HG02798 (cell line): ENCODE measurements at regions not wholly inside any gene's neighbourhood (a gene's known extent, or its start where the extent isn't known, plus 50 kb on each side); places are given as distances from the start of the nearest gene placed in this dataset.
A peak's percentile ranks its signal among the peaks of the same experiment; 100 is the strongest.

Experiments
- ATAC-seq: cut with Tn5 transposase; IDR thresholded peaks from one replicate; pipeline ENCODE4 v1.9.1; 2021; ENCODE audit warnings: mild to moderate bottlenecking; ENCODE audit not compliant: unreplicated experiment, poor library complexity

DNA sequence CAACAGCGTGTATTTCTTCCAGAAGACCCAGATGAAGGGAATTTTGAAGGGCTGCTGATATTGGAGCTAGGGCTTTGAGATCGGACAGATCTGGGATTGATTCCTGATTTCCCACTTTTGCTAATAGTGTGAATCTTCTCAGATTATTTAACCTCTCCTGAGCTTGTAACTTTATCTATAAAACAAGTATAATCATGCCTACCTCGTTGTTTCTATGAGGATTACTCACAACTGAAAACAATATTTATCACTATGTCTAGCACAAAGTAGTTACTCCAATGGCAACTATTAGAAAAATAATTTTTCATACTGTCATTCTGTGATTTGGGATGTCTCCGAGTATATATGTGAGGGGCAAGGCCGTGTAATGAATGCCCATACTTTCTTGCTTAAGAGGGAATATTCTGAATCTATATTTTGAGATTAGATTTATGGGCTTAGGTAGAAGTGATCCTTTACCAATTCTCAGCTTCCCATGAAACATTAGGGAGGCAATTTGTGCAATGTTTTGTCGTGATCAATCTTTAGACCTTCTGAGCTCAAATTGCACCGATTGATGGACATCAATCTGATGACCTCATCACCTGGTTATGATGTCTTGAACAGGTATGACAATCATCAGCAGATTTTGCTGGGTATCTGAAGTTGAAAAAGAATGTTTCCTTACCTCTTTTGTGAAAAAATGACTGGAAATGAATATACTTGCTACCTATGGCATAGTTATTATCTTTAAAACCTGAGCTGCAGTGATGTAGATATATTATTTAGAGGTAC, 339.9 kb downstream of the KCNS3 start:
- no peak for ATAC-seq

DNA sequence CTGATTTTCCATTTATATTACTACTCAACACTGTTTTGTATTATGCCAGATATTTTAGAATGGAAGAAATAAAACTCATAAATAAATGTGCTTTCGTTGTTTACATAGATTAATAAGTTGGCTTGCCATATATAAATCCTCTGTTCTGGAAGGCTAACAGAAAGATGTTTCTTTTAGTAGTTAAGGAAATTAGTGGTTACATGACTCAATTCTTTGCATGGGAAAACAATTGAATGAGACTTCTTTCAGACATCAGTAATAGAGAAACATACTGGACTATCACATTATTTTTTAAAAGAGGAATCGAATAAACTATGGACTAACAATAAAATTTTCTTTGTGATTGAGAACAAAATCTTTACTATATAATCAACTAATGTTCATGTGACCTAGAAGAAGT, 336.5 kb downstream of the KCNS3 start:
- no peak for ATAC-seq

DNA sequence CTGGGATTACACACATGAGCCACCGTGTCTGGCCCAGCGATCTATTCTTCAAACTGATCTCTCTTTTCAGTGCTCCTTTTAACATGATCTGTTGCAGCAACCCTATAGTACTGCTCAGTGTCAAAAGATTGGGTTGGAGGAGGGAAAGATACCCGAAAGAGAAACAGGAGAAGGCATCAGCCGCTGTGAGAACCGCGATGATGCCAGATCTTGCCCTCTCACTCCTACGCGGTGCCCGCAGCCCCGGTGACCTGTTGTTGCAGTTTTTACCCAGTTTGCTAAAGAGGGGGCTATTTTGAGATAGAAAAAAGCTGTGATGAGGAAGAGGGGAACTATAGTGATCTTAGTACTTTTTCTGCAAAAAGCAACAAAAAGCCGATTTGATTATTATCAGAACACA, 335.5 kb downstream of the KCNS3 start:
- no peak for ATAC-seq

DNA sequence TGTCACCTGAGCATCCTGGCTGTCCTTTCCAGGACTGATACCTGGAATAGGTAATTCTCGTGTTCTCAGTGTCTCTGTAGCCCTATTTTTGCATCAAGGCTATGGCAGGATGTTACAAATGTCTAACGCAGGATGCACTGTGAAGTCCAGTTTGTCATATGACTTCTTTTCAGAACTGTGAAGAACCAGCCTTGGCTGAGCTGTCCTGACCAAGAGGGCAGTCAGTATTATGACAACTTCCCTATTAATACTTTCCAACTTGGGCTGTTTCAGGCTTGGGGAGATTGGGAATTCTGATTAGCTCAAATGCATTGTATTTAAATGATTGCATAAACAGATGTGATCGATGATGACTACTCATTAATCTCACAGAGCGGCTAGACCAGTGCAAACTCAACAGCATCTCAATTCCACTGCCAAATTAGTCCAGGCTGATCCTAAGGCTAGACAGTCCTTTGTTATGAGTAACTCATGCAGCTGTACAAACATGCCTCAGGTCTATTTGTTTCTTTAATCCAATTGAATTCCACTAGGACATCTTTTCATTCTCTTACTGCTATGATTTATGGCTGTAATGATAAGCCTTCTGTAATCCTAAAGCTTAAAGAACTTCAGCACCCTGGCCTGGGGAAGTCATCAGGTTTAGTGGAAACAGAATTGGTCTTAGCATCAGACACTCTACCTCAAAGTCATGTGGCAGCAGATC, 331.6 kb downstream of the KCNS3 start:
- no peak for ATAC-seq

DNA sequence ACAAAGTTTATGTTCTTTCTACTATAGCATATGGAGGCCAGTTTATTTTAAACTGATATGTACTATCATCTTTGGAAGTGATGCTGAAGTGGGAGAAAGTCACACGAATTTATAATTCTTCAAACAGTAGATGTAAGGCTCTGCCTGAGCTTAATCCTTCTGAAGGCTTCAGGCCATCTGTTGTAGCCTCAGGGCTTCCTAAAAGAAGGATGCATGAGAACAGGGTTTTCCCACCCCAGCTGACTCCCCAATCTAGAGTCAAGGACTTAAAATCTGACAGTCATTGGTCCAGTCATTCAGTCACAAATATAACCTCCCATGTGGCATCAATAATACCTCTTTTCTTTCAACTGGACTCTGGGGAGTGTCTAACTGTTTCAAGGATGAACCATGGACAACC, 330.5 kb downstream of the KCNS3 start:
- ATAC-seq, result no peak

DNA sequence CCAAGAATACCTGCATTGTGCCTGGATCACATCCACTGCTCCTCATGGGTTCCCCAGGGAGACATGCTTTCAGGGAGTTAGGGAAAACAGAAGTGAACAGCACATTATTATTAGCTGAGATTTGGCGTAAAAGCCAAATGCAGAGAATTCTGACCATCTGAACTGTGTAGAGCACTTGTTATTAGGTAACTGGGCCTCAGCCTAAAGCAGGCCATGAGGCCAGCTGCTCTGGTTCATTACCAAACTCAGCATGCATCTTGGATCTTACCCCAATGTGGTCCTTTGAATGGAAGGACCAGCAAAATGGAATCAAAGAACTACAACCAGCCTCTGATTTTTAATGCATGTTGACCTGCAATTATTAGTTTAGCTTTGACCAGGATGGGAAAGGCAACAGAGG, 322.3 kb downstream of the KCNS3 start:
- no peak for ATAC-seq

DNA sequence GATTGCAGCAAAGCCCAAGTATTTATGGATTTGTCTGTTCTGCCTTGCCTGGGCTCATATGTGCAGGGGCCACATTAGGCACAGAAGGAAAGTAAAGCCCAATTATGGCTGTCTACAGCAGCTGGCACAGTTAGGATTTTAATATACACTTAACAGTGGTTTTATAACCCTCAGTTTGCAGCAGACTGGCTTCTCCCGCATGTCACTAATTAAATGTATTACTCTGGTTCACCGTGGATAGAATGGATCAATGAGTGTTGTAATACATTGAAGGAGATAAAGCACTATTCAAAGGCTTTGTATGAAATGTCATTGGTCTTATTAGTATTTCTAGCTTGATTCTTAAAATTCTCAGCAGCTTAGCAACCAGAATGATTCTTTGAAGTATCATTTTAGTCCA, 320.2 kb downstream of the KCNS3 start:
- no peak for ATAC-seq

DNA sequence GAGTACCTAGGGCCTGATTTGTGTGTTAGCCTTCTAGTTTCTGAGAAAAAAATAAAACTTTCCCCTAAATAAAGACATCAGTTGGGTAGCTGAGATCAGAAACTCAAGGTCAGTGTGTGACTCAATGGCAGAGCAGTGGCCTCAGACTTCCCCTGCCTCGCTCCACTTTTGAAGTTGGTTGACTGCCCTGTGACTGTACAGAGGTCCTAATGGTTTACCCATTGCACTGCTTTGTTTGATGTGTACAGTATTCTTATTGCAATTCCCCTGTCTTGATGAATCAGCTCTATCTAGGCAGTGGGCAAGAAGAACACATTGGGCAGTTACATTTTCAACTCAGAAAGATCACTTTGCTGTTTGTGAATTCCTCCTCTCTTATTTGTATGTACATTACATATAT, 315.7 kb downstream of the KCNS3 start:
- no peak for ATAC-seq

DNA sequence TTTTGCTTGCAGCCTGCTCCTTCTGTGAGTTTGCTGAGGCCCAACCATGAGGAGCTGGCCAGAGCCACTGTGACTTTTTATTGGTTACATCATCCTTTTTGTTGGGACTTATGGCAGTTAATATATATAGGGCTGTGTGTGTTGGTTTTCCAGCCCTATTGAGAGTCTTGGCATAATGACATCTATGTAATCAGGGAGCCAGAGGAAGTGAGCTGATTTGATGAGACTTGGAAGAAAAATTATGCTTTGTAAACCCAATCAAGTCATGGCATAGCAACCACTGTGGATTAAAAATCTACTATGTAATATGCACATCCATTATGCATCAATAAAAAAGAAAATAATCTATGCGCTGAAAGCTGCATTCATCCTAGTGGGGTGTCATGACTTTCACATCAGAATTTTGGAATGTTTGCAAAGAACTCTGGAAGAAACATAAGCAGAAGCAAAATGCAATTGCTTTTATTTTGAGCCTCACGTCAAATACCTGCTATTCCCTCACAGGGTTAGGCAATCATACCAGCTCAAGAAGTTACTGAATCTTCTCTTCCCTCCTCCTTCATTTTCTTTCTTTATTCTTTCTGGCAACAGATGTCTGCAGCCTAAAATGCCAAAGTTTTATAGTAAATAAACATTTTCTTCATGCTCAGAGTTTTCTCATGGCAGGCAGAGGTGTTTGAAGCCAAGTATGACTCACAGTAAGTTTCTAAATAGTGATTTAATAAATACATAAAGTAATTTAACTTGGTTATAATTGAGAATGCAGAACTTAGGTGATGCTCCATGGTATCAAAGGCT, 308.5 kb downstream of the KCNS3 start:
- ATAC-seq, result no peak

DNA sequence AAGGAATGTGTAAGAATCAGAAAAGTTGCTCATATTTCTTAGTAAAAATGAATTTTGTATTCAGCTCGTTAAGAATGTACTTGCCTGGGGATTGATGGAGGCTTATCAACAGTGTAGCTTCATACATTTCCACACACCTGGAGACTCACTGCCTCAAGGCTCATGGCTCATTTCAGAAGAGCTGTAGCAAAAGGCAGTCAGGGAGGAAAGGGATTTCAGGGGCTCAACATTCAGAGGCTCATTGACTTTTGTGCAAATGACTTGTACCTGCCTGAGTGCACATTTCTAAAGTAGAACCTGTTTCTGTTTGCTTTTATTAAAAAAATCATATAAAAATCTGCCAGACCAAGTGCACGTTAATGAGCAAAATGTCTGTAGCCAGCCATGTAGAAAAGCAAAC, 304.4 kb downstream of the KCNS3 start:
- no peak for ATAC-seq

DNA sequence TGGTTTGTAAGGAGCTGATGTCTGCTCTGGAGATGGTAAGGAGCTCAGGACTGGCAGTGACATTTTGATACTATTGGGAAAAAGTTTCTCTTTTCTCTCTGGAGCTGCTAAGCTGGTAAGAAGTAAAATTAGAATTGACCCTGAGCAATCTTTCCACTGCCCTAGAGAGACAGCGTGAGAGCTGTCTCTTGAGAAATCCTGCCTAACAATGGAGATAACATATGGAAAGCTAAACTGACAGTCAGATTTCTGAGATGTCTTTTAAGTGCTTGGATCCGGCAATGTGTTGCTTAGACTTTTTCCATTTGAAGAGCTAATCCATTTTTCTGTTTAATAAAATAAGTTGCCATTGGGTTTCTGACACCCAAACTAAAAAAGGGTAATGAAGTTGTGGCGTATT, 302.4 kb downstream of the KCNS3 start:
- ATAC-seq, result no peak

DNA sequence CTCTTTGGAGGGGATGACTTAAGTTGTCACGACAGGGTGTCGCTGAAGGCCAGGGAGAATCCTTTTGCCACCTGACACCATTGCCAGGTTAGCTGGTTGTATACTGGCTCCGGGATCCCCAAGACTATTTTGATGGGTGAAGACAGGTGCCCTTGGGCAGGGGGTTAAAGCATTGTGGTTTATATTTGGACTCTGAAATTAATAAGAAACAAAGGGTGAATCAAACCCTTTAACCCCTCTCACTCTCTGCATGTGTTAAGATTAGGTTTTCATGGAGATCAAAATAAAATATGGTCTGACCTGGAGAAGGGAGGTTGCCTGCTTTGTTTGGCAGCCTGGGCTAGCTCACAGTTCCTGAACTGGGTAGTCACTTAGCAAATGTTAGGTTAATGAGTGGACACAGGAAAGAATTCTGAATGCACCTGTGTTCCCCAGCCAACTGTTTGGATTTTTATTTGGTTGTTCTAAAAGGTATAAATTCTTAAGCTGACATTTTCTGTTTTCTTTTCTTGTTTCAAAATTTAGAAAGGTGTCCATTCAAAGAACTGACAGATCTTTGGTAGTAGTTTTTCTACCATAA, 301.7 kb downstream of the KCNS3 start:
- no peak for ATAC-seq

DNA sequence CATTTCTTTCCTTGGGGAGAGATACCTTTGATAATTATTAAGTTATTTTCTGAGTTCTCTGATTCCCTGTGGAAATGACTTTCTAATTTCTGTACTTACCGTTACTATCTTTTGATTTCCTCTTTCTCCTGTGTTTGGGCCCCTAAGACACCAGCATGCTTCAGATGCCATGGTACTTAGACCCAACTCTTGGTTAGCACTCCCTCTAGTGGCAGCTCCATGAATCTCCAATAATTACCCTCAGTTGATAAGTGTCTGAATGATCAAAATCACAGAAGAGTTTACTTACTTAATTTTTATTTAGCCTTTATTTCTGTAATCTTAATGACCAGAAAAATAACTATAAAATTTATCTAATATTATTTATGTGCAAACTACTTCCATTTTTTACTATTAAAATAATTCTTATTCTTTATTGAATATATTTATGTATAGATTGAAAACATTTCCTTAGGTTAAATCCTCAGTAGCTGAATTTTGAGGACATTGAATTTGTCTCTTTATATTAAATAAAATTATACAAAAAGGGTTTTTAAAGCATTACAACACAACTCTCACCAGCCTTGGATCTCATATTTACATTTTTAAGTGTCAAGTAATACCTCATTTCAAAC, 300.4 kb downstream of the KCNS3 start:
- peak; percentile 85 for ATAC-seq

DNA sequence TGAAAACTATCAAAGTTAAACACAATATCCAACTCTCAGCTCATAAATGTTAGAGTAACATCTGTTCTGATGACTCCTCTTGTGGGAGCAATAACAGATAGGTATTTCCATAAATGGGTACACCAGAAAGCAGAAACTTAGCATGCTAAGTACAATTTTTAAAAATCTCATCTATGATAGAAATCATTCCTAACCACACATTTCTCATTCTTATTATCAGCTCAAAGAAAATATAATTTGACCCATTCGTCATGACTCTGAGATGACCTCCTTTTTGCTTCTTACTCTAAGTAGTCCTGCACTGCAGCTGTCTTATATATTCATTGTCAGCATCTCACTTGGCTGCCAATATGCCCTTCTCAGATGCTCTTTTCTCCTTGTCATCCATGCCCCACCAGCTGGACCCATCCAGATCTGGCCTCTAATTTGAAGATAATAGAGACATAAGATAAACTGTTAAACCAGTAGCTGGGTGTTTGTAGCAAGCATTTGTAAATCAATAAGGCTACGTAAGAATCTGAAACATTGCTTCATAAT, 298.3 kb downstream of the KCNS3 start:
- ATAC-seq, result no peak

DNA sequence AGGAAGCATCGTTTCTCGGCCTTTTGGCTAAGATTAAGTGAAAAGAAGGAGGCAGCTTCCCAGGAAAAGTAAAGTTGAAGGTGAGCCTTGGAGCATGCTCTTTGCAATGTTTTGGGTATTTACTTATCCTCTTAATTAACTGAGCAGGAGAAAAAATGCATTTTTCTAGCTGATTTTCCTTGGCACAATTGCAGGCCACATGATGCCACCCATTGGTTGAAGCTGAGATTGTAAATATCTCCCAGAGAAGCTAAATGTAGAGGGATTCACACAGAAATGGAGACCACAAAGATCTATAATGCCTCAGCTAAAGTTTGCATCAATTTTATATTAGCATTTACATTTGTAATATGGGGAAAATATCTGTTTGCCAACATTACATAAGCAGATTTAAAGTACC, 294.1 kb downstream of the KCNS3 start:
- no peak for ATAC-seq

DNA sequence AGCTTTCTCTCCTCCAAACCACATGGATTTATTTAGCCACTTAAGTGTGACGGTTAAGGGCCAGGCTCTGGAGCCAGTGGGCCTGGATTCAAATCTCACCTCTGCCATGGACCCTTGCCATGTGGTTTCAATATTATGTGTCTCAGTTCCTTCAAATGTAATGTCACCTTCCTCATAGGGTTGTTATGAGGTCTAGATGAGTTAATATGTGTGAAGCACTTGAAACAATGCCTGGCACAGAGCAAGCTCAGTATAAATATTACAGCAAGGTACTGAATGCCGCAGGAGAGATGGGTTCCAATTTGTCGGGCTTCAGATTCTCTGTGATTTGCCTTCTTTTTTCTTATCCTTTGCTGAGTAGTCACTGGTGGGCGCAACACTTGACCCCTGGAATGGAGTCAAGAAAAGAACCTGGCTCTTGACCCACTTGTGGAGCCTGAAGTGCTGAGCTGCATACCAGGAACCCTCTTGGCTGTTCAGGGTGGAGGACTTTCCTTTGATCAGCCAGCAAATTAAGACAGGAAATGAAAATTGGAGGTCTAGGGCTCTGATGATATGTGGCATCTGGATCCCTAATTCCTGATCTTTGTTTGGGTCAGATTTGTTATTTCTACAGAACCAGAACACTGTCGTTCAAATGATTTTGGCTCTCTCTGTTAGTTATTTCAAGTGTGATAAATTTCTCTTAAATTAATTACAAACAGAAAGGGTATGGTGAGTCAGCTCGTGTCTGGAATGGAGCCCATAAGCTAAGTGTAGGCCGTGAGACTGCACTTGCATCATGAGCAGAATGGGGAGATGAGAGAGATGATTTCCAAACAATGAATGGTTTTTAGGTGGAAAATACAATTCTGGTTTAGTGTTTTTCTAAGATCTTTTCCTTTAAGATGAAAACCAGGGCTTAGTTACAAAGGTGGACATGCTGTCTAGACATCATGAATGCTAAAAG, 293.0 kb downstream of the KCNS3 start:
- no peak for ATAC-seq

DNA sequence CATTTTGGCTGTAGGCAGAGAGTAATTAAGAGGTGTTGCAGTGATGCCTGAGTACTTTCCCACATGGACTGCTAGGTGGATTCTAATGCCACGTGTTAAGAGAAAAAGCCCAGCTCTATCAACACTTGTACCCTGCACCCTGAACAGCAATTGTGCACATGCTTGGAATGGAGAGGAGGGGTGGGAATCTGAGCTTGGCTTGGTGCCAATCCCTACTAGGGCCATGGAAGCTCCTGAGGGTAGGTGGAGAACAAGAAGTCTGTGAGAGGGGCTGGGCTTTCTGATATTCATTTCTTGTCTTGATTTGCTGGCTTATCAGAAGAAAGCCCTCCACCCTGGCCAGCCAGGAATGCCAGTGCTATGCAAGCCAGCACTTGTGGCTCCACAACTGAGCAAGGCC, 292.2 kb downstream of the KCNS3 start:
- ATAC-seq, result no peak

DNA sequence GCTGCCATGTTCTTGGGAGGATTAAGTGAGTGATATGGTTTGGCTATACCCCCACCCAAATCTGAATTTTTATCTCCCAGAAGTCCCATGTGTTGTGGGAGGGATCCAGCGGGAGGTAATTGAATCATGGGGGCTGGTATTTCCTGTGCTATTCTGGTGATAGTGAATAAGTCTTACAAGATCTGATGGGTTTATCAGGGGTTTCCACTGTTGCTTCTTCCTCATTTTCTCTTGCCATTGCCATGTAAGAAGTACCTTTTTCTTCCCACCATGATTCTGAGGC, 291.4 kb downstream of the KCNS3 start:
- no peak for ATAC-seq

DNA sequence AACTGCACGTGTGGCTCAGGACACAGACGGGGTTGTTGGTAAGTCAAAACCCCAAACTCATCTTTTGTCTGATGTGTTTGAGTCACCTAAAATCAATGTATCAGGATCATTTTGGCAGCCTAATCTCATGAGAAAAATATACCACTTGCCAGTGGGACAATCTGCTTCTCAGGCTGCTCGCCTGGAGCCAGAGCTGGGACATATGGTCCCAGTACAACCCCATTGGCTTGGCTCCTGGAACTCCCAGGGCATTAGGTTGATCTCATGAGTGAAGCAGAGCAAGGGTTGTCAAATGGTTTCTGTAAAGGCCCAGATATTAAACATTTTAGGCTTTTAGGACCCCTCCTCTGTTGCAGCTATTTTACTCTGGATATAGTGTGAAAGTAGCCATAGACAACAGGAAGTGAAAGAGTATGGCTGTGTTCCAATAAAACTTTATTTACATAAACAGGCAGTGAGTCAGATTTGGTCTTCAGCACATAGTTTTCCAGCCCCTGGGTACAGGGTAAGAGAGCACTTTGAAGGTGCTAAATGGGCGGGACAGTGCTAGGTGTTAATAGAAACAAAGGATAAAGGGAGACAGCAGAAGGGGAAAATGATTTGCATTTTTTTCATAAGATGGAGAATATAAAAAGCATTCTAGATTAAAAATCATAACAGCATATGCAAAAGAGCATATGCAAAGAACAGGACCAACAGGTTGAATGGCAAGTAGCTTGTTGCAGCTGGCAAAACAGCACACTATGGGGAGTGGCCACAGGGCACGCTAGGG, 290.8 kb downstream of the KCNS3 start:
- ATAC-seq, result no peak
